ENCODE measurements at regions not wholly inside any gene's neighbourhood (a gene's known extent, or its start where the extent isn't known, plus 50 kb on each side); places are given as distances from the start of the nearest gene placed in this dataset.

- no peak overlapping the region for H3K9ac ChIP-seq (ENCODE audit: low read length)
- no peaks in the 10 kb centered on the region for H3K9me3 ChIP-seq (replicated peaks; ENCODE audit: insufficient read depth, low read length)
Measured at GRCh38 chr4:171538601-171539100, 274.6 kb upstream of the GALNTL6 start.

GRCh38 chr4:171534391-171534790 lies 278.8 kb upstream of the GALNTL6 start:
- Histone ChIP-seq H3K36me3 (replicated peaks; ENCODE audit: insufficient read depth, low read length) (no peaks in the 10 kb centered on the region), H3K27me3 (replicated peaks; ENCODE audit: insufficient read depth, low read length) (no peaks in the 10 kb centered on the region), H3F3A (ENCODE audit: insufficient read depth, low read length) (no peaks in the 10 kb centered on the region), H4K20me1 (ENCODE audit: insufficient read depth, low read length) (no peaks in the 10 kb centered on the region), H3K79me2 (ENCODE audit: low read length) (no peaks in the 10 kb centered on the region), H2AFZ (ENCODE audit: low read length) (no peak overlapping the region), H3K9me3 (replicated peaks; ENCODE audit: insufficient read depth, low read length) (no peaks in the 10 kb centered on the region), H3K4me2 (ENCODE audit: low read depth, low read length) (no peak overlapping the region), H3K27ac (ENCODE audit: low read length) (no peak overlapping the region), H3K9ac (ENCODE audit: low read length) (no peak overlapping the region), H3K9me2 (replicated peaks; ENCODE audit: insufficient read depth, low read length) (no peaks in the 10 kb centered on the region), H3K4me1 (ENCODE audit: low read length) (no peaks in the 10 kb centered on the region), H3K4me3 (ENCODE audit: low read length) (no peak overlapping the region)
- TF ChIP-seq EZH2 (optimal IDR thresholded peaks at IDR 0.05; ENCODE audit: low read depth, low read length): no peak
- TF ChIP-seq EZH2phosphoT487 (IDR thresholded peaks at IDR 0.05; ENCODE audit: low read length): no peak
- TF ChIP-seq CTCF (IDR thresholded peaks at IDR 0.05; ENCODE audit: low read length): no peak
- no peak for DNase-seq

More at GRCh38 chr4:171538601-171539100, 274.6 kb upstream of the GALNTL6 start:
- Histone ChIP-seq H3K27ac (ENCODE audit: low read length) (no peak overlapping the region), H3K4me2 (ENCODE audit: low read depth, low read length) (no peak overlapping the region), H3K27me3 (replicated peaks; ENCODE audit: insufficient read depth, low read length) (no peaks in the 10 kb centered on the region), H3K36me3 (replicated peaks; ENCODE audit: insufficient read depth, low read length) (no peaks in the 10 kb centered on the region), H3K4me3 (ENCODE audit: low read length) (no peak overlapping the region), H3F3A (ENCODE audit: insufficient read depth, low read length) (no peaks in the 10 kb centered on the region), H3K4me1 (ENCODE audit: low read length) (no peaks in the 10 kb centered on the region), H2AFZ (ENCODE audit: low read length) (no peak overlapping the region), H4K20me1 (ENCODE audit: insufficient read depth, low read length) (no peaks in the 10 kb centered on the region), H3K9me2 (replicated peaks; ENCODE audit: insufficient read depth, low read length) (no peaks in the 10 kb centered on the region), H3K79me2 (ENCODE audit: low read length) (no peaks in the 10 kb centered on the region)
- TF ChIP-seq EZH2 (optimal IDR thresholded peaks at IDR 0.05; ENCODE audit: low read depth, low read length): no peak
- no peak for TF ChIP-seq CTCF (IDR thresholded peaks at IDR 0.05; ENCODE audit: low read length)
- no peak for TF ChIP-seq EZH2phosphoT487 (IDR thresholded peaks at IDR 0.05; ENCODE audit: low read length)
- no peak for DNase-seq

- Histone ChIP-seq H3K9me2 (replicated peaks; ENCODE audit: insufficient read depth, low read length) (no peaks in the 10 kb centered on the region), H4K20me1 (ENCODE audit: insufficient read depth, low read length) (no peaks in the 10 kb centered on the region), H3F3A (ENCODE audit: insufficient read depth, low read length) (no peaks in the 10 kb centered on the region), H3K79me2 (ENCODE audit: low read length) (no peaks in the 10 kb centered on the region), H3K4me2 (ENCODE audit: low read depth, low read length) (no peak overlapping the region), H3K36me3 (replicated peaks; ENCODE audit: insufficient read depth, low read length) (no peaks in the 10 kb centered on the region), H3K27ac (ENCODE audit: low read length) (no peak overlapping the region), H2AFZ (ENCODE audit: low read length) (no peak overlapping the region), H3K4me1 (ENCODE audit: low read length) (no peaks in the 10 kb centered on the region), H3K27me3 (replicated peaks; ENCODE audit: insufficient read depth, low read length) (no peaks in the 10 kb centered on the region), H3K9me3 (replicated peaks; ENCODE audit: insufficient read depth, low read length) (no peaks in the 10 kb centered on the region), H3K9ac (ENCODE audit: low read length) (no peak overlapping the region), H3K4me3 (ENCODE audit: low read length) (no peak overlapping the region)
- TF ChIP-seq CTCF (IDR thresholded peaks at IDR 0.05; ENCODE audit: low read length) (no peak), EZH2 (optimal IDR thresholded peaks at IDR 0.05; ENCODE audit: low read depth, low read length) (no peak), EZH2phosphoT487 (IDR thresholded peaks at IDR 0.05; ENCODE audit: low read length) (no peak)
- DNase-seq: peak; percentile 24
Measured at GRCh38 chr4:171532968-171533367, 280.2 kb upstream of the GALNTL6 start.
